ENCODE measurements at regions not wholly inside any gene's neighbourhood (a gene's known extent, or its start where the extent isn't known, plus 50 kb on each side); places are given as distances from the start of the nearest gene placed in this dataset.
A peak's percentile ranks its signal among the peaks of the same experiment; 100 is the strongest.

- Histone ChIP-seq H3K9ac (no peak overlapping the region), H3K4me1 (peaks cover 8 to 69% (median 51%) of the 10 kb centered on the region in 10 experiments; a peak in 19 of 20 replicates), H3K9me3 (replicated peaks in 1 of 11) (peaks cover 0 to 16% (median 9%) of the 10 kb centered on the region in 11 experiments; a peak in 14 of 22 replicates), H3K27ac (no peak overlapping the region), H3K4me2 (peak overlapping the region in 9 of 11 experiments; percentile 6 to 69 (median 38); a peak in 15 of 22 replicates), H3K36me3 (no peaks in the 10 kb centered on the region), H3K27me3 (no peaks in the 10 kb centered on the region), H4K20me1 (no peaks in the 10 kb centered on the region), H3K4me3 (no peak overlapping the region)
- no peak for TF ChIP-seq Cebpa-rat (IDR thresholded peaks at IDR 0.05)
These were observed 145.0 kb upstream of the CHST15 start for GRCh38 chr10:124238367-124238766.

- Histone ChIP-seq H3K4me1 (peaks cover 17 to 69% (median 51%) of the 10 kb centered on the region in 10 experiments), H3K9ac (no peak overlapping the region), H3K27me3 (no peaks in the 10 kb centered on the region), H3K9me3 (replicated peaks in 1 of 11) (peaks cover 0 to 16% (median 9%) of the 10 kb centered on the region in 11 experiments; a peak in 14 of 22 replicates), H3K4me2 (peak overlapping the region in 5 of 11 experiments; percentile 29 to 68 (median 36); a peak in 10 of 22 replicates), H4K20me1 (no peaks in the 10 kb centered on the region), H3K36me3 (no peaks in the 10 kb centered on the region), H3K27ac (no peak overlapping the region), H3K4me3 (no peak overlapping the region)
- TF ChIP-seq Cebpa-rat (IDR thresholded peaks at IDR 0.05), result no peak
These were observed 144.0 kb upstream of the CHST15 start for GRCh38 chr10:124237282-124237961.

GRCh38 chr10:124236816-124237215 is 143.4 kb upstream of the CHST15 start:
- TF ChIP-seq Cebpa-rat (IDR thresholded peaks at IDR 0.05), result no peak
- no peak overlapping the region for H3K9ac ChIP-seq
- H3K4me2 ChIP-seq, result peak overlapping the region in 4 of 11 experiments; percentile 34 to 68 (median 48); a peak in 6 of 22 replicates
- no peak overlapping the region for H3K27ac ChIP-seq
- H3K27me3 ChIP-seq, result no peaks in the 10 kb centered on the region
- no peak overlapping the region for H3K4me3 ChIP-seq
- H3K36me3 ChIP-seq, result no peaks in the 10 kb centered on the region
- peaks cover 22 to 72% (median 55%) of the 10 kb centered on the region in 10 experiments for H3K4me1 ChIP-seq
- H3K9me3 ChIP-seq (replicated peaks in 1 of 11), result peaks cover 0 to 16% (median 9%) of the 10 kb centered on the region in 11 experiments; a peak in 14 of 22 replicates
- H4K20me1 ChIP-seq, result no peaks in the 10 kb centered on the region

GRCh38 chr10:124236136-124236535 is 142.7 kb upstream of the CHST15 start:
- peaks cover 28 to 77% (median 59%) of the 10 kb centered on the region in 10 experiments for H3K4me1 ChIP-seq
- H3K4me2 ChIP-seq, result no peak overlapping the region
- H3K27me3 ChIP-seq, result no peaks in the 10 kb centered on the region
- no peaks in the 10 kb centered on the region for H4K20me1 ChIP-seq
- no peak overlapping the region for H3K27ac ChIP-seq
- no peak for TF ChIP-seq Cebpa-rat (IDR thresholded peaks at IDR 0.05)
- no peak overlapping the region for H3K9ac ChIP-seq
- H3K4me3 ChIP-seq, result no peak overlapping the region
- H3K9me3 ChIP-seq (replicated peaks in 1 of 11), result peaks cover 0 to 12% (median 5%) of the 10 kb centered on the region in 11 experiments; a peak in 14 of 22 replicates
- H3K36me3 ChIP-seq, result no peaks in the 10 kb centered on the region

- peaks cover 28 to 75% (median 55%) of the 10 kb centered on the region in 10 experiments for H3K4me1 ChIP-seq
- no peak for TF ChIP-seq Cebpa-rat (IDR thresholded peaks at IDR 0.05)
- H3K4me2 ChIP-seq, result no peak overlapping the region
- H3K4me3 ChIP-seq, result no peak overlapping the region
- no peak overlapping the region for H3K9ac ChIP-seq
- H3K9me3 ChIP-seq (replicated peaks in 1 of 11), result peaks cover 0 to 6% (median 0%) of the 10 kb centered on the region in 11 experiments; a peak in 4 of 22 replicates
- no peak overlapping the region for H3K27ac ChIP-seq
- no peaks in the 10 kb centered on the region for H3K36me3 ChIP-seq
- no peaks in the 10 kb centered on the region for H4K20me1 ChIP-seq
- no peaks in the 10 kb centered on the region for H3K27me3 ChIP-seq
These were observed 141.8 kb upstream of the CHST15 start for GRCh38 chr10:124235232-124235631.

GRCh38 chr10:124233546-124234138 is 140.2 kb upstream of the CHST15 start:
- Histone ChIP-seq H3K9ac (no peak overlapping the region), H3K36me3 (no peaks in the 10 kb centered on the region), H4K20me1 (no peaks in the 10 kb centered on the region), H3K4me3 (no peak overlapping the region), H3K27ac (no peak overlapping the region), H3K4me2 (peak overlapping the region in 10 of 11 experiments; percentile 65 to 84 (median 74); a peak in 20 of 22 replicates), H3K27me3 (no peaks in the 10 kb centered on the region), H3K4me1 (peaks cover 25 to 63% (median 44%) of the 10 kb centered on the region in 10 experiments), H3K9me3 (replicated peaks in 1 of 11) (peaks cover 0 to 6% (median 0%) of the 10 kb centered on the region in 11 experiments; a peak in 4 of 22 replicates)
- TF ChIP-seq Cebpa-rat (IDR thresholded peaks at IDR 0.05), result no peak

GRCh38 chr10:124232686-124233545 is 139.5 kb upstream of the CHST15 start:
- Histone ChIP-seq H3K27ac (no peak overlapping the region), H3K9ac (no peak overlapping the region), H3K4me2 (peak overlapping the region; percentile 65 to 84 (median 73)), H3K9me3 (replicated peaks in 1 of 11) (peaks cover 0 to 6% (median 0%) of the 10 kb centered on the region in 11 experiments; a peak in 4 of 22 replicates), H3K4me1 (peaks cover 21 to 56% (median 38%) of the 10 kb centered on the region in 10 experiments), H3K27me3 (no peaks in the 10 kb centered on the region), H3K4me3 (no peak overlapping the region), H4K20me1 (no peaks in the 10 kb centered on the region), H3K36me3 (no peaks in the 10 kb centered on the region)
- TF ChIP-seq Cebpa-rat (IDR thresholded peaks at IDR 0.05), result no peak

GRCh38 chr10:124231168-124232155 is 138.1 kb upstream of the CHST15 start:
- Histone ChIP-seq H3K4me1 (peaks cover 21 to 42% (median 30%) of the 10 kb centered on the region in 10 experiments), H3K4me2 (peak overlapping the region in 10 of 11 experiments; percentile 35 to 84 (median 73); a peak in 16 of 22 replicates), H3K4me3 (no peak overlapping the region), H3K27me3 (no peaks in the 10 kb centered on the region), H4K20me1 (no peaks in the 10 kb centered on the region), H3K9me3 (replicated peaks in 1 of 11) (peaks cover 0 to 5% (median 0%) of the 10 kb centered on the region in 11 experiments; a peak in 3 of 22 replicates), H3K9ac (no peak overlapping the region), H3K27ac (no peak overlapping the region), H3K36me3 (no peaks in the 10 kb centered on the region)
- TF ChIP-seq Cebpa-rat (IDR thresholded peaks at IDR 0.05), result no peak
